Neural progenitor cell (in vitro differentiated cells): ENCODE measurements at regions not wholly inside any gene's neighbourhood (a gene's known extent, or its start where the extent isn't known, plus 50 kb on each side); places are given as distances from the start of the nearest gene placed in this dataset.

Experiments used
- DNase-seq: peaks from one replicate; pipeline ENCODE4 v3.0.0-alpha.2; 2016; ENCODE audit warnings: low spot score
- H2AFZ ChIP-seq: fragments of 200-600 bp; sonication (generic); replicated peaks from 2 replicates; pipeline ENCODE4 v1.6.1; 2016; ENCODE audit warnings: antibody characterized with exemption
- H3F3A ChIP-seq: fragments of 200-600 bp; sonication (generic); 2 replicates; pipeline ENCODE4 v1.6.1; 2016; ENCODE audit warnings: antibody characterized with exemption, low read depth
- H3K27ac ChIP-seq: fragments of 200-600 bp; sonication (generic); 2 replicates; pipeline ENCODE4 v1.5.1; 2016; ENCODE audit warnings: mild to moderate bottlenecking
- H3K27me3 ChIP-seq: fragments of 200-600 bp; sonication (generic); 2 replicates; pipeline ENCODE4 v1.6.1; 2016; ENCODE audit warnings: mild to moderate bottlenecking, moderate library complexity
- H3K36me3 ChIP-seq: fragments of 200-600 bp; sonication (generic); 2 replicates; pipeline ENCODE4 v1.5.1; 2016
- H3K4me1 ChIP-seq: fragments of 200-600 bp; sonication (generic); 2 replicates; pipeline ENCODE4 v1.6.1; 2016; ENCODE audit warnings: mixed run types
- H3K4me2 ChIP-seq: fragments of 200-600 bp; sonication (generic); 2 replicates; pipeline ENCODE4 v1.6.1; 2016
- H3K4me3 ChIP-seq: fragments of 200-600 bp; sonication (generic); 2 replicates; pipeline ENCODE4 v1.5.1; 2016
- H3K79me2 ChIP-seq: fragments of 200-600 bp; sonication (generic); 2 replicates; pipeline ENCODE4 v1.6.1; 2016; ENCODE audit warnings: low read depth
- H3K9ac ChIP-seq: fragments of 200-600 bp; sonication (generic); 2 replicates; pipeline ENCODE4 v1.6.1; 2016
- H3K9me3 ChIP-seq: fragments of 200-600 bp; sonication (generic); 2 replicates; pipeline ENCODE4 v1.5.1; 2016; ENCODE audit warnings: low read depth
- H4K20me1 ChIP-seq: fragments of 200-600 bp; sonication (generic); 2 replicates; pipeline ENCODE4 v1.6.1; 2016; ENCODE audit warnings: low read depth
- H3K27ac Mint-ChIP-seq: 3 replicates; pipeline ENCODE4 v1.8.0; 2021; ENCODE audit warnings: mixed read lengths
- H3K27me3 Mint-ChIP-seq: 2 replicates; pipeline ENCODE4 v1.8.0; 2022; ENCODE audit warnings: low read depth, mild to moderate bottlenecking, inconsistent platforms, moderate library complexity, mixed read lengths; ENCODE audit not compliant: insufficient read depth
- H3K36me3 Mint-ChIP-seq: 3 replicates; pipeline ENCODE4 v1.8.0; 2021; ENCODE audit warnings: mixed read lengths
- H3K4me1 Mint-ChIP-seq: 3 replicates; pipeline ENCODE4 v1.8.0; 2021; ENCODE audit warnings: mixed read lengths
- H3K4me3 Mint-ChIP-seq: 3 replicates; pipeline ENCODE4 v1.8.0; 2021; ENCODE audit warnings: mild to moderate bottlenecking, moderate library complexity, mixed read lengths
- H3K9me3 Mint-ChIP-seq: 3 replicates; pipeline ENCODE4 v1.8.0; 2020; ENCODE audit warnings: mixed read lengths
- CTCF ChIP-seq: fragments of 200-600 bp; sonication (generic); IDR thresholded peaks from 2 replicates; pipeline ENCODE4 v1.5.1; 2017; ENCODE audit warnings: antibody characterized with exemption, mild to moderate bottlenecking
- EZH2 ChIP-seq: fragments of 200-600 bp; sonication (generic); IDR thresholded peaks from 2 replicates; pipeline ENCODE4 v1.6.1; 2017; ENCODE audit warnings: antibody characterized with exemption, mild to moderate bottlenecking, moderate library complexity
- EZH2phosphoT487 ChIP-seq: fragments of 200-600 bp; sonication (generic); IDR thresholded peaks from 2 replicates; pipeline ENCODE4 v1.6.1; 2017; ENCODE audit warnings: antibody characterized with exemption

GRCh38 chr1:96962216-96962615 lies 240.6 kb downstream of the PTBP2 start:
- Histone ChIP-seq H2AFZ (peak overlapping the region; percentile 52), H3K79me2 (no peaks in the 10 kb centered on the region), H3K4me1 (peaks cover 19% of the 10 kb centered on the region), H3K27me3 (no peaks in the 10 kb centered on the region), H3K36me3 (no peaks in the 10 kb centered on the region), H3K9me3 (no peaks in the 10 kb centered on the region), H3K27ac (no peak overlapping the region), H4K20me1 (no peaks in the 10 kb centered on the region), H3F3A (no peaks in the 10 kb centered on the region), H3K4me3 (no peak overlapping the region), H3K4me2 (no peak overlapping the region), H3K9ac (no peak overlapping the region)
- Mint-ChIP-seq H3K27ac (no peak overlapping the region), H3K36me3 (no peaks in the 10 kb centered on the region), H3K4me1 (no peaks in the 10 kb centered on the region), H3K4me3 (no peak overlapping the region), H3K27me3 (peaks cover 2% of the 10 kb centered on the region), H3K9me3 (no peaks in the 10 kb centered on the region)
- no peak for TF ChIP-seq CTCF
- no peak for TF ChIP-seq EZH2
- TF ChIP-seq EZH2phosphoT487: no peak
- DNase-seq: no peak

- Histone ChIP-seq H3K9ac (no peak overlapping the region), H3K36me3 (no peaks in the 10 kb centered on the region), H3K4me3 (no peak overlapping the region), H3K9me3 (no peaks in the 10 kb centered on the region), H4K20me1 (no peaks in the 10 kb centered on the region), H3F3A (no peaks in the 10 kb centered on the region), H3K27me3 (no peaks in the 10 kb centered on the region), H3K27ac (no peak overlapping the region), H2AFZ (no peak overlapping the region), H3K4me2 (no peak overlapping the region), H3K4me1 (peaks cover 19% of the 10 kb centered on the region), H3K79me2 (no peaks in the 10 kb centered on the region)
- Mint-ChIP-seq H3K4me1 (no peaks in the 10 kb centered on the region), H3K9me3 (no peaks in the 10 kb centered on the region), H3K27ac (no peak overlapping the region), H3K4me3 (no peak overlapping the region), H3K36me3 (no peaks in the 10 kb centered on the region), H3K27me3 (peaks cover 2% of the 10 kb centered on the region)
- no peak for DNase-seq
- no peak for TF ChIP-seq EZH2phosphoT487
- no peak for TF ChIP-seq CTCF
- TF ChIP-seq EZH2: no peak
Observed at GRCh38 chr1:96962751-96963211, 241.2 kb downstream of the PTBP2 start.

- Mint-ChIP-seq H3K4me3 (no peak overlapping the region), H3K4me1 (peaks cover 3% of the 10 kb centered on the region), H3K27me3 (no peaks in the 10 kb centered on the region), H3K9me3 (no peaks in the 10 kb centered on the region), H3K27ac (no peak overlapping the region), H3K36me3 (no peaks in the 10 kb centered on the region)
- Histone ChIP-seq H3K9me3 (no peaks in the 10 kb centered on the region), H3K36me3 (no peaks in the 10 kb centered on the region), H3K79me2 (no peaks in the 10 kb centered on the region), H2AFZ (no peak overlapping the region), H3K4me3 (no peak overlapping the region), H3K27ac (no peak overlapping the region), H3K4me1 (peaks cover 19% of the 10 kb centered on the region), H3F3A (no peaks in the 10 kb centered on the region), H3K9ac (no peak overlapping the region), H4K20me1 (no peaks in the 10 kb centered on the region), H3K27me3 (no peaks in the 10 kb centered on the region), H3K4me2 (no peak overlapping the region)
- DNase-seq: no peak
- no peak for TF ChIP-seq EZH2
- no peak for TF ChIP-seq CTCF
- no peak for TF ChIP-seq EZH2phosphoT487
Observed at GRCh38 chr1:96964761-96965160, 243.2 kb downstream of the PTBP2 start.
